CD4-positive, alpha-beta T cell (primary cell): ENCODE measurements at regions not wholly inside any gene's neighbourhood (a gene's known extent, or its start where the extent isn't known, plus 50 kb on each side); places are given as distances from the start of the nearest gene placed in this dataset.
"Not testable (repeated sequence)": the region's sequence is repeated elsewhere in the genome, so short reads cannot be mapped to it uniquely, and the experiment has no call there.

Experiments used
- ATAC-seq: fragments of 200-7000 bp; cut with Tn5 transposase; one replicate; pipeline ENCODE4 v1.10.0; 2022; ENCODE audit warnings: mild to moderate bottlenecking; ENCODE audit not compliant: poor library complexity
- CTCF ChIA-PET: fragments of 350-600 bp; sonication (Branson Sonifier 250); formaldehyde crosslinking; loops from one replicate; lab custom pipeline; 2021; ENCODE audit warnings: antibody characterized with exemption, inconsistent platforms; lab: Charles Lee
- POLR2A ChIA-PET: fragments of 350-600 bp; sonication (Branson Sonifier 250); formaldehyde crosslinking; loops from one replicate; lab custom pipeline; 2021; ENCODE audit warnings: antibody characterized with exemption, inconsistent platforms; lab: Charles Lee
- DNase-seq, 14 experiments: peaks; one replicate each; pipeline ENCODE4 v3.0.0-alpha.2; 2013 to 2020; ENCODE audit warnings: mixed read lengths in 2 of 14
- H3K27ac ChIP-seq, 2 donors: one replicate each; pipeline versions ENCODE4 v1.5.1 to v1.7.0; 2013; ENCODE audit warnings: low read length in 2 of 2, low read depth in 1 of 2, mild to moderate bottlenecking in 1 of 2
- H3K27me3 ChIP-seq, 2 experiments: 1 replicate in 1 of 2; 2 replicates in 1 of 2; pipeline versions ENCODE4 v1.6.1 to v1.7.0; 2013; ENCODE audit warnings: low read length in 2 of 2, control low read depth in 1 of 2, mild to moderate bottlenecking in 1 of 2, moderate library complexity in 1 of 2; ENCODE audit not compliant: insufficient read depth in 2 of 2, control insufficient read depth in 1 of 2
- H3K36me3 ChIP-seq: one replicate; pipeline ENCODE4 v1.6.1; 2013; ENCODE audit warnings: low read length, control low read depth; ENCODE audit not compliant: insufficient read depth
- H3K4me1 ChIP-seq: one replicate; pipeline ENCODE4 v1.6.1; 2013; ENCODE audit warnings: low read length, control low read depth; ENCODE audit not compliant: insufficient read depth
- H3K4me3 ChIP-seq: one replicate; pipeline ENCODE4 v1.5.1; 2013; ENCODE audit warnings: mild to moderate bottlenecking, low read length, moderate library complexity
- H3K9me3 ChIP-seq, 2 experiments: 1 replicate in 1 of 2; 2 replicates in 1 of 2; pipeline versions ENCODE4 v1.6.1 to v1.7.0; 2013; ENCODE audit warnings: low read length in 2 of 2, mild to moderate bottlenecking in 2 of 2, control low read depth in 1 of 2, moderate library complexity in 1 of 2; ENCODE audit not compliant: control insufficient read depth in 1 of 2, insufficient read depth in 1 of 2
- H3K27ac Mint-ChIP-seq: one replicate; pipeline ENCODE4 v1.8.0; 2020; ENCODE audit warnings: mixed read lengths
- H3K27me3 Mint-ChIP-seq: one replicate; pipeline ENCODE4 v1.8.0; 2021; ENCODE audit warnings: mixed read lengths
- H3K36me3 Mint-ChIP-seq: one replicate; pipeline ENCODE4 v1.8.0; 2021; ENCODE audit warnings: low read depth, mixed read lengths
- H3K4me1 Mint-ChIP-seq: one replicate; pipeline ENCODE4 v1.8.0; 2021; ENCODE audit warnings: low read depth, mixed read lengths
- H3K4me3 Mint-ChIP-seq: one replicate; pipeline ENCODE4 v1.8.0; 2020; ENCODE audit warnings: mild to moderate bottlenecking, mixed read lengths
- H3K9me3 Mint-ChIP-seq: one replicate; pipeline ENCODE4 v1.8.0; 2020; ENCODE audit warnings: mixed read lengths
- CTCF ChIP-seq: fragments of 200-600 bp; IDR thresholded peaks from one replicate; pipeline ENCODE4 v1.8.0; 2022; ENCODE audit warnings: antibody characterized with exemption, mild to moderate bottlenecking
- intact Hi-C, 2 experiments: fragments of 100-400 bp; cut with DNase I in 1 of 2; cut with micrococcal nuclease in 1 of 2; formaldehyde crosslinking; loops; one replicate each; pipeline versions ENCODE4 v1.15.1 to v1.9.0; 2023 to 2025; cut with DNase I, micrococcal nuclease

- H3K4me3 Mint-ChIP-seq: no peak overlapping the region
- DNase-seq: no peak
- H3K36me3 Mint-ChIP-seq: no peaks in the 10 kb centered on the region
- H3K9me3 Mint-ChIP-seq: no peaks in the 10 kb centered on the region
- H3K27ac Mint-ChIP-seq: no peak overlapping the region
- H3K27me3 Mint-ChIP-seq: no peaks in the 10 kb centered on the region
- Histone ChIP-seq H3K9me3 (no peaks in the 10 kb centered on the region), H3K27ac (no peak overlapping the region), H3K4me1 (no peaks in the 10 kb centered on the region), H3K36me3 (no peaks in the 10 kb centered on the region), H3K4me3 (no peak overlapping the region), H3K27me3 (no peaks in the 10 kb centered on the region)
- no peak for ATAC-seq
- H3K4me1 Mint-ChIP-seq: no peaks in the 10 kb centered on the region
- intact Hi-C loops: no loop called here
- CTCF ChIA-PET: no interaction called here
- POLR2A ChIA-PET: no interaction called here
- no peak for TF ChIP-seq CTCF
Observed at GRCh38 chr13:99730403-99730802, 229.1 kb downstream of the TM9SF2 start.

GRCh38 chr13:99729745-99730144 lies 228.5 kb downstream of the TM9SF2 start:
- Mint-ChIP-seq H3K27me3 (no peaks in the 10 kb centered on the region), H3K27ac (no peak overlapping the region), H3K9me3 (no peaks in the 10 kb centered on the region), H3K4me1 (no peaks in the 10 kb centered on the region), H3K36me3 (no peaks in the 10 kb centered on the region), H3K4me3 (no peak overlapping the region)
- H3K4me3 ChIP-seq: no peak overlapping the region
- no peaks in the 10 kb centered on the region for H3K27me3 ChIP-seq
- no peaks in the 10 kb centered on the region for H3K4me1 ChIP-seq
- no peak overlapping the region for H3K27ac ChIP-seq
- H3K9me3 ChIP-seq: no peaks in the 10 kb centered on the region
- TF ChIP-seq CTCF: no peak
- no peaks in the 10 kb centered on the region for H3K36me3 ChIP-seq
- ATAC-seq (no peak), DNase-seq (no peak)
- CTCF ChIA-PET: no interaction called here
- POLR2A ChIA-PET: no interaction called here
- intact Hi-C loops: no loop called here

DNA sequence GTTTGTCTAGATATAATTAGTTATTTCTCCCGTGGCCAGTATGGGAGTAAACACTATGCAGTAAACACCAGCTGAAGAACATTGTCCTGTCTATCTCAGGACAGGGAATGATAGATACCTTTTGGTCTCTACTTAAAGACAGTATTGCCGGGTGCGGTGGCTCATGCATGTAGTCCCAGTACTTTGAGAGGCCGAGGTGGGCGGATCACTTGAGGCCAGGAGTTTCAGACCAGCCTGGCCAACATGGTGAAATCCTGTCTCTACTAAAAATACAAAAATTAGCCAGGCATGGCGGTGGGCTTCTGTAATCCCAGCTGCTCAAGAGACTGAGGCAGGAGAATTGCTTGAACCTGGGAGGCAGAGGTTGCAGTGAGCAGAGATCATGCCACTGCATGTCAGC lies 226.4 kb downstream of the TM9SF2 start:
- H3K27me3 ChIP-seq, intact Hi-C loops, H3K4me3 Mint-ChIP-seq, H3K4me1 ChIP-seq, H3K9me3 ChIP-seq, DNase-seq, H3K36me3 ChIP-seq, H3K9me3 Mint-ChIP-seq, CTCF ChIA-PET, POLR2A ChIA-PET, H3K36me3 Mint-ChIP-seq, H3K27ac Mint-ChIP-seq, H3K27ac ChIP-seq, H3K27me3 Mint-ChIP-seq, ATAC-seq, H3K4me3 ChIP-seq, H3K4me1 Mint-ChIP-seq: not testable (repeated sequence)

GRCh38 chr13:99726282-99726894 lies 225.1 kb downstream of the TM9SF2 start:
- Mint-ChIP-seq H3K4me1 (no peaks in the 10 kb centered on the region), H3K4me3 (no peak overlapping the region), H3K27ac (no peak overlapping the region), H3K9me3 (no peaks in the 10 kb centered on the region), H3K27me3 (no peaks in the 10 kb centered on the region), H3K36me3 (peaks cover 5% of the 10 kb centered on the region)
- H3K27ac ChIP-seq: no peak overlapping the region
- H3K4me3 ChIP-seq: no peak overlapping the region
- no peaks in the 10 kb centered on the region for H3K36me3 ChIP-seq
- ChIA-PET POLR2A (no interaction called here), CTCF (no interaction called here)
- no peaks in the 10 kb centered on the region for H3K27me3 ChIP-seq
- DNase-seq (no peak), ATAC-seq (no peak)
- H3K9me3 ChIP-seq: no peaks in the 10 kb centered on the region
- H3K4me1 ChIP-seq: no peaks in the 10 kb centered on the region
- intact Hi-C loops: no loop called here
- TF ChIP-seq CTCF: no peak
